ENCODE measurements at regions not wholly inside any gene's neighbourhood (a gene's known extent, or its start where the extent isn't known, plus 50 kb on each side); places are given as distances from the start of the nearest gene placed in this dataset.

DNA sequence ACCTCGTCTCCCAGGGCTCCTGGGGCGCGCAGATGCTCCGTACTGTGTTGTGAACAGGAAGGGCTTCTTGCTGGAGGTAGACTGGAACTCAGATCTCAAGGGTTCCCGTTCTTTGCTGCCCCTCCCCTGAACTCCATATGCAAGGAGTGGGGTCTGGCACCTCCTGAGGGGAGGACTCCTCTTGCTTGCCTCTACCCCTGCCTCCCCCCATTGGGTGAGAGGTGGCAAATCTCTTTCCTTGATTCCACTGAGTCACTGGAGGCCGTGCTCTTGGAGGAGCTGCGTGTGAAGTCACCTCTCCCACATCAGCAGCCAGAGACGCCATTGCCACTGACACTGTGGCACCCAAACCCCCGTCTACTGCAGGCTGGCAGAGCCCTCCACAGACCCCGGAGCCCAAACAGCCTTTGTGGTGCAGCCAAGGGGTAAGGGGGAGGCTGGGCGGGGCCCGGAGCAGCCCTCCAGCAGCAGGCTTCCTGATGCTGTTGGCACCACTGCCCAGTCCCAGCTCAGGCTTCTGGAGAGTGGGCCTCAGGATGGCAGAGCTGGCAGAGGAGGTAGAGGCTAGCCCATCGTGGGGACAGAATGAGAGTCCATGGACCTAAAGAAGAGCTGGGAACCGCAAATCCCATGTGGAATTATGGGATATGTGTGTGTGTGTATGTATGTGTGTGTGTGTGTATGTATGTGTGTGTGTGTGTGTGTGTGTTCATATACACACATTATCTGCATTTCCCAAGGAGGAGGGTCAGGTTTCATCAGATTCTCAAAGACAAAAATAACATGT lies 104.9 kb upstream of the RUNX3 start:
- DNase-seq, result no peak

DNA sequence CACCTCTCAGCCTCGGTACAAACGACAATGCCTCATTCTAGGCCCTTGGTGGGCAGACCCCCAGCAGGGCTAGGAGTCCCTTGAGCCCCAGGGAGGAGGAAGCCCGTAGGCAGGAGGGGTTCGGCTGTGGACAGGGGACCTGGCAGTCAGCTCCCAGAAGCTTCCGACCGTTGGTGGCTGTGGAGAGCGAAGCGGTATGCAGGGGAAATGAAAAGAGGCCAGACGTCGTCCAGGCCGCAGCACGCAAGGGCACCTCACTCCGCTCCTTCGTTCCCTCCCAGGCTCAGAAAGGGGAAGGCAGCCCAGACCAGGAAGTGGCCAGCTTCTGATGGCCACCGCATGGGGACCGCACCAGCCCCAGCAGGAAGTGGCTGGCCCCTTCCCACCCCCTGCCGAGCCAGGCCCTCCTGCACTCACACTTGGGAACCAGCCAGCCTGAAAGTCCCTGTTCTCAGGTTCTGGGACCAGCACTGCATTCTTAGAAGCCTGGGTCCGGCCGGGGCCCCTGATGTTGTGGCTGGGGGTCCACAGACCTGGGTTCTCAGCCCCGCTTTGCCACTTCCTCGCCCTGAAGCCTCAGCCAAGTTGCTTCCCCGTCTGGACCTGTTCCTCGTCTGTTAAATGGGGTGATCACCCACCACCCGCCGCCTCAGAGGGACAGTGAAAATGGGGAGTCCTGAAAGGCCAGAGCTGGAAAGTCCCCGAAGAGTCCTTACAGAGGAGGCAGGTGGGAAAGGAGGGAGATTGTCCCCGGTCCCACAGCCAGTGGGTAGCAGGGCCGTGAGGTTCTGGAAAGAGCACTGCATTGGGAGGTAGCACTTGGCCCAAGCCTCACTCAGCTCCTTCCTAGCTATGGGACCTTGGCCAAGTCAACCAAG lies 104.0 kb upstream of the RUNX3 start:
- no peak for DNase-seq

DNA sequence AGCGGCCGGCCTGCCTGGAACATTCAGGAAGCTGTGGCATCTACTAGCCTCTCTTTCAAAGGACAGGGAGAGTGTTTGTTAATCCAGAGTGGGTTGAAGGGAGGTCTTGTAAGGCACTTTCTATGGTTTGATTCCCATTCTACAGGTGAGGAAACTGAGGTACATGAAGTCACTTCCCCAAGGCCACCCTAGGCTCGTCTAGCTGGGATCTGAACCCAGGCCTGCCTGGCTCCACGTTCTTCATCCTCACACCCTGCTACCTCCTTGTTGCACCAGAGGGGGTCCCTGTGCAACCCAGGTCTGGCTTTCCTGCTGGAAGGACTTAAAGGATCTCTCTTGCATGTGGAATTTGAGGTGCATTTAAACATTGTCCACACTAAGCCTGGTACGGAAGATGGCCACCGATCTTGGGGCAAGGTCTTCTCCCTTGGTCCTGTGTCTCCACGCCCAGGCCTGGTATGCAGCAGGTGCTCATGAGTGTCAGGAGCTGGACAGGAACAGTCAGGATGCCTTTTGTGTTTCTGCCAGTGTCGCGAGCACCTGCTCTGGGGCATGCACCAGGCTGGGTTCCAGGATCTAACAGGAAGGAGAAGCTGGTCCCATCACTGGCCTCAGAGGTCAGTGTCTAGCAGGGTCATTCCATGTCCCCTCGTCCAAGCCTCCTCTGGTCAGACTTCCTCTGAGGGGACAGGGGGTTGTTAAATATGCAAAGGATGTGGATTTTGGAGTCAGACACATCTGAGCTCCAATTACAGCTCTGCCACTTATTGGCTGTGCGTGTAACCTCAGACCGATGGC lies 103.2 kb upstream of the RUNX3 start:
- DNase-seq, result no peak

DNA sequence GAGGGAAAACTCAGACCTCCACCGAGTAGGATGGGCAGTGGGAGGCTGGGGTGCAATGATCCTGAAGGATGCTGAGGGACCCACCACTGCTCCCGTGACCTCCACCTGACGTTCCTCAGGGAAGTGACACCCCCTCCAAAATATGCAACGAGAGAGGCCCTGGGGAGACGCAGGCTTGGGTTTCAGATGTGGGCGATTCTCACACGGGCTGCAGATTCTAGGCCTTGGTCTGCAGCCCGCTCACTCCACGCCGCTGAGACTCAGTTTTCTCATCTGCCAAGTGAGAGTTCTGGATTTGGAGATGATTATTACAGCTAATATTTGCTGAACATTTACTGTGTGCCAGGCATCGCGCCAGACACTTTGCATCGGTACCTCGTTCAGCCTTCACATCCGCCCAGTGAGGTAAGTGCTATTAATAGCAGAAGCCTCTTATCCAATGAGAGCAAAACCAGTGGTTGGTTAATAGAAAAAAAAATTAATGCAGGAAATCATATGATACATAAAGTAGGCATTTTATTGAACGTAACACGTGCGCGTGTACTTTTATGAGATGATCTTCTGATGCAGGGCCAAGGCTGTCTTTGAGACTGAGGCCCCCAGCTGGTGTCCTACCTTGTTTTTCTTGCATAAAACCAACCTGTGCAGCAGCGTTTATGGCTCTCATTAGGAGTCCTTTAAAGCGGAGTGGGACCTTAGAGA lies 102.0 kb upstream of the RUNX3 start:
- DNase-seq, result peak; percentile 13

DNA sequence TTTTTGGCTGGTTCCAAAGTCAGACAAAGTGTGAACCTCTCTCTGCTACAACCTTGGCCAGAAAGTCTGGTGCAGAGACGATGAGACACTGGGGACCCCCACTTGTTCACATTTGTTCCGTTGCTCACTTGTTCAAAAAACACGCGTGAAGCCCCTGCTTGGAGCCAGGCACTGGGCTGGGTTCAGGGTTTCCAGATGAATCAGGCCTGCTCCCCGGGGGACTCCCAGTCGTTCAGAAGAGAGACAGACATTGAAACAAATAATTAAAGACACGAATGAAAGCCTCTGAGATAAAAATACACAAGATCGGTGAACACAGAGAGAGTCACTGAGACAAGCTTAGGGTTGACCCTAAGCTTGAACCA lies 101.5 kb upstream of the RUNX3 start:
- DNase-seq, result no peak

DNA sequence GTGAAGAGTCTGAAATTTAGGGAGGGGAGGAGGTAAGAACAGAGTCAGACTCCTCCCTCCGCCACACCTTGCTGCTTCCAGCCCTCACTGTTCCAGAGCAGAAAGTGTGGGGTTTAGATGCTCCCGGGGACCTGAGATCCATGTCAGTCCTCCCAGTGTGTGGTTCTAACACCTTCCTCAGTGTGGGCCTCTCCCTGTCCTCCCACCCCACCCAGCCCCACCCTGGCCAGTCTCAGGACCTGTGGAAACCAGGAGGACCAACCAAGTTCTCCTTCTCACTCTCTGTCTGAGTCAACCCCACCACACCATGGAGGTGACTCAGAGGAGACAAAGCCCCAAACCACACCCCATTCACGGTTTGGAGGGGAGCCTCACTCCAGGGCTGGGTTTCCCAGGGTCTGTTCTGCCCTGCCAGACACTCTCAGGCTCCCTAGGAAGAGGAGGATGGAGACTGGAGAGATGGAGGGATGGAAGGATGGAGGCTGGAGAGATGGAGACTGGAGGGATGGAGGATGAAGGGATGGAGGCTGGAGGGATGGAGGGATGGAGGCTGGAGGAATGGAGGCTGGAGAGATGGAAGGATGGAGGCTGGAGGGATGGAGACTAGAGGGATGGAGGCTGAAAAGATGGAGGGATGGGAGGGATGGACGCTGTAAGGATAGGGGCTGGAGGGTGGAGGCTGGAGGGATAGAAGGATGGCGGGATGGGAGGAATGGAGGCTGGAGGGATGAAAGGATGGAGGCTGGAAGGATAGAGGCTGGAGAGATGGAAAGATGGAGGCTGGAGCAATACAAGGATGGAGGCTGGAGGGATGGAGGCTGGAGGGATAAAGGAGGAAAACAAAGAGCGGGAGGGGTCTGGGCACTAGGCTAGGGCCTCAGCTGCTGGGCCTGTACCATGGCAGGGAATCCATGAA lies 100.9 kb upstream of the RUNX3 start:
- DNase-seq, result no peak

DNA sequence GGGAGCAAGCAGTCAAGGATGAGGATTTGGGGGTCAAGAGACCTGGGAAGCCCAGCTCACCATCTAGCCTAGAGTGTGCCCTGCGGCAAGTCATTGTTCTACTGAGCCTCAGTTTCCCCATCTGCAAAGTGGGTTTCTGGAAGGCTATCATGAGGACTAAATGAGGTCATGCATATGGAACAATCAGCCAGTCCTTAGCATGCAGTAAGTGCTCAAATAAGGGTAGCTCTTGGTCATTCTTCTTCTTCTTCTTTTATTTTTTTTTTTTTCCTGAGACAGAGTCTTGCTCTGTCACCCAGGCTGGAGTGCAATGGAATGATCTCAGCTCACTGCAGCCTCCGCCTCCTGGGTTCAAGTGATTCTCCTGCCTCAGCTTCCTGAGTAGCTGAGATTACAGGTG lies 99.9 kb upstream of the RUNX3 start:
- no peak for DNase-seq

DNA sequence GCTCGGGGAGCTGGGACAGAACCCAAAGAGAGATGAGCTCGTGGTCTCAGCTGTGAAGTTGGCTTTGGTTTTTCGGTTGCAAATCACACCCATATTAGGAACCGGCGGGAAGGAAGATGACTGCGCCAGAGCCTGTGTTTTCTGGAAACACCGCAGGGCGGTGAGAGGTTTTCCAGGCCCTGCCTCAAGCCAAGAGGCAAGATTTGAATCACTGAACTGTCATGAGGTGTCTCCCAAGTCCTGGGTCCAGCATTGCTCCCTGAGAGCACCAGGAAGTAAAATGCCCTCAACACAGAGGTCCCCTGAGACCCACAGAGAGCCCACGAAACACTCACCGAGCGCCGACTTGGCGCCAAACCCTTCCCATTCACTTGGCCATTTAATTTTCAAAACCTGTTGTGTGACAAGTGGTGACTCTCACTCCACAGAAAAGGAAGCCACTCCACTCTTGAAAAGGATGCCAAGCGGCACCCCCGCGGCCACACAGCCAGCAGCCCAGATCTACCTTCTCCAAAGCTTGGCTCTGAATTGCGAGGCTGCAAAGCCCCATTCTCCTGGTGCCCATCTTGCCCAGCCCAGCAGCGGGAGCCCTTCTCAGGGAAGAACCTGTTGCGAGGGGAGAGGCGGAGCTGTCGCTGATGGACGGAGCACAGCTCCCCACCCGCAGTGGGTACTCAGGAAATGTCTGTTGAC lies 99.0 kb upstream of the RUNX3 start:
- DNase-seq, result no peak

DNA sequence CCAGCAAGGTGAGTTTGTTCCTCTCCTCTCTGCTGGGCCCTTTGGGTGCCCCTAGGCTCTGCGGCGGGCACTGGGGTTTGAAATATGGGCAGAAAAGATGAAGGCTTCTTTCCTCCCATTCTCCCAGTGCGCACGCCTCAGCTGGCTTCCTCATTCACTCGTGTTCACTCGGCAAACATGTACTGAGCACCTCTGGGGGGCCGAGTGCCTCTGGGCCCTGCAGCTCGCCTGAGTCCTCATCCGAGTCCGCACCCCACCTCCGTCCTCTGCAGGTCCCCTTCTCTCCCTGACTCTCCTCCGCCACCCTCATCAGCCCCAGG lies 98.5 kb upstream of the RUNX3 start:
- DNase-seq, result no peak

DNA sequence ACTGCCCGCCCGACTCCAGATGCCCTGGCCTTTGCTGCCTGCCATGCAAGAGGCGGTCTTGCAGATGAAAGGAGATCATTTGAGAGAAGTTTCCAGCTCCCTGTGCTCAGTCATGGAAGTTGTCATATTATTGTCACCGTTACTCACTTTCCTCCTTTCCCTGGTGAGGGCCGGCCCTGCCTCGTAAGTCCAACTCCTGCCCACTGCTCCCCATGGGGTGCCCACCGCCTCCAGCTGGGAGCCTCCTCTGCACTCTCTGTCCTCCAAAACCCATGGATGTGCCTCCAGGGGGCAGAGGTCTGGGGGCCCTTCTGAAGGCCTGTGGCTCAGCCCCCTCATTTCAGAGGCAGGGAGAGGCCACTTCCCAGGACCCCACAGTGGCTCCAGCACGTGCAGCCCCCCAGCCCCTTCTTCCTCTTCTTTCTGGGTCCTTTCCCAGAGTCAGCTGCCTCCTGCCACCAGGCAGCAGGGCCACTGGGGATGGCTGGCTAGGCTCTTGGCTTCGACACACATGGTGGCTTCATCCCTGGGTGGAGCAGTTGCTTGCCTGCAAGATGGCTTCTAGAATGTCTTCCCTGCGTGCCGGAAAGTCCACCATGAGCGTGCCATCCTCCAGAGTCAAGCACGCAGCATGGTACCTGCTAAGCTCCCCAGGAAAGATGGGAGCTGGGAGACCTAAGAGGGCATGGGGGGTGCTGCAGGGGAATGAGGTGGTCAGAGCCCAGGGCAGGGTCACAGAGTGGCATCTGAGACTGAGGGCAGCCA lies 97.9 kb upstream of the RUNX3 start:
- DNase-seq, result no peak

DNA sequence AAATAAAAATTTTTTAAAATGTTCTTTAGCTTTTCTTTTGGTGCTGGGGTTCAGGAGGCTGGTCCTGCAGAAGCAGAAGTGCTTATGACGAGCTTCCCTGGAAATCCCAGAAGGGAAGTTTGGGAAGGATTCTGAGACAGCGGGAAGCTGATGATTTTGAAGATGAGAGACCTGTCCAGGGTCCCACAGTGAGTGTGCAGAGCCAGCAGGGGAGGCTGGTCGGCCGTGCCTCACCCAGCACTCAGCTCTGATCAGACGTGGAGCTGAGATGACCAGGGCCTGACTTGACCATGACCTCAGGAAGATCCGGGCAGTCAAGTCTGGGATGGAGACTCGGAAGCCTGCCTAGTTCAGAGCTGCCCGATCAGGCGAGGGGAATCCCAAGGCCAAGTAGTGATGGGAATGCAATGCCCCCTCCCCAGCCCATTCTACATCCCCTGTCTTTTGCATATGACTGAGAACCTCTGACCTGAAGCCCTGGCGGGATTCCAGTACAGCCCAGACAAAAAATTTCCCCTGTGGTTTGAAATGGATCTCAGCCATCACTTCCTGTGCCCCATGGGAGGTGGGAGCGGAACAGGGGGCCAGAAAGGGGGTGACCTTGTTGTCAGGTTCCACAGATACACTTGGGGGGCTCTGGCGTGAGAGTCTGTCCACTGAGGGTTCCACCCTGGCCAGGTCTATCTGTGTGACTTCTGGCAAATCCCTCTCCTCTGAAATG lies 96.8 kb upstream of the RUNX3 start:
- no peak for DNase-seq

DNA sequence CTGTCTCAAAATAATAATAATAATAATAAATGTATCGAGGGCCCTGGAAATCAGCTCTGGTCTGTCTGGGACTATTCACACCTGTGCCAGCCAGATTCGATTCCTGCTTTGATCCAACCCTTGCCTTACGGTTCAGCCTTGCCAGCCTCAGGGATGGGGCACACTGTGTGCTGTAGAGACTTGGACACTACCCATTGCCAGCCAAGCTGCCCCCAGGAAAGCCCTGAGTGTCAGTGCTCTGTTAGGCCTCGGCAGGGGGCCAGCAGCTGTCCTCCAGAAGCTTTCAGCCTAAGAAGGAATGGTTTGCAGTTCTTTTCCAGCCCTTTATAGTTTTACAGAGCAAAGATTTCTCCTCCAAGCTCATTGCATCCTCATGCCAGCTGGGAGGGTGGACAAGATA lies 96.2 kb upstream of the RUNX3 start:
- DNase-seq, result no peak

DNA sequence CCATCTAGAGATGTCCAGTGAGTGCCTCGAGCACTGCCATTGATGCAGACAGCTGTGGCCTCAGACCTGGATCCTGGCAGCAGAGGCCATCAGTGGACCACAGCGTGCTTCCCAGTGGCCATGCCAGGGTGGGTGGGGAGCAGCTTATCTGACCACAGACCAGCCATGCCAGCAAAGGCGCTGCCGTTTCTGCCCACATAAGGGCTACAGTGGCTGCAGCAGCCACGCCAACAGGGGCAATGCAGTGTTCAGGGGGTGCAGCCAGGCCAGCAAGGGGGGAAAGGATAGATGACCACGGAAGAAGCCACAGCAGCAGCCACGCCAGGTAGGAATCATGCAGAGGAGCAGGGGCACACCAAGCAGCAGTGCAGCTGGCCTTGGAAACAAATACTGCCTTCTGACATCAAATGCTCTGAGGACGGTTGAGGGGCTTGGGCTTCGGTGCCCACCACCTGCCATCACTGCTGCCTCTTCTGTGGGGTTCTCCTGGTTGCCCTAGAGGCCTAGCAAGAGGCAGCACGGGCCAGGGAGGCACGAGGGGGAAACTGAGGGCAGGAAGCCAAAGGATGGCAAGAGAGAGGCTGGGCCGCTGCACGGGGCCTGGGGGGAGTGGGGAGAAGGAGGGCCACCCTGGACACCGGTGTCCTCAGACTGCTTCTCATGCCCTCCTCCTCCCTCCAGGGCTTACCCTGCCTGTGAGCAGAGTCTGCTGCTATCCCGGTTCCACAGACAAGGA lies 94.7 kb upstream of the RUNX3 start:
- no peak for DNase-seq

DNA sequence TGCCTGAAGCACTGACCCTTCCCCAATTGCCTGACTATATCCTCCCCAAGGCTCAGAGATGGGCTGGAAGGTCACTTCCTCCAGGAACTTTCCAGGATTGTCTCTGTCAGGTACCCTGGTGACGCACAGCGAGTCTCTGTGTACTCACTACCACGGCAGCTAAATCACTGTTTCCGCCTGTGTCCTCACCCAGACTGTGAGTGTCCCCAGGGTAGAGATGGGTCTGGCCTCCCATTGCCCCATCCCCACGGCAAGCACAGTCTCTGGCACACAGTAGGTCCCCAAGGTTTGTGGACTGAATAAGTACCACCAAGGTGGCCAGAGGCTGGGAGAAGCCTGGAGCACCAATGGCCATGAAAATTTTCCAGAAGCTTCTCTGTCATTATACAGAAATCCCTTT lies 93.8 kb upstream of the RUNX3 start:
- no peak for DNase-seq

DNA sequence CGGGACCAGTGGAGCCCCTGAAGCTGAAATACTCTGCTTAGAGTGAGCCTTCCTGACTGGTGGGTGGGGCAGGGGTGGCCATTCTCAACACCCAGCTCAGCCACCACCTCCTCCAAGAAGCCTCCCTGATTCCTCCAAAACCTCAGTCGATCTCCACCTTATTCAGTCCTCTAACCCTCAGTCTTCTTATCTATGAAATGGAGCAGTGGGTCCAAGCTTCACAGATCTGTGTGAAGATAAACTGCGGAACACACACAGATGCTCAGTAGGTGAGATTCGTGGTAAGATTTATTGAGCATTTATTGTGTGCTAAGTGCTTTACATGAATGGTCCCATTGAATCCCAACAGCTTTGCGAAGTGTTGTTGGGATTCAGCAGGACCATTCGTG lies 93.1 kb upstream of the RUNX3 start:
- no peak for DNase-seq

DNA sequence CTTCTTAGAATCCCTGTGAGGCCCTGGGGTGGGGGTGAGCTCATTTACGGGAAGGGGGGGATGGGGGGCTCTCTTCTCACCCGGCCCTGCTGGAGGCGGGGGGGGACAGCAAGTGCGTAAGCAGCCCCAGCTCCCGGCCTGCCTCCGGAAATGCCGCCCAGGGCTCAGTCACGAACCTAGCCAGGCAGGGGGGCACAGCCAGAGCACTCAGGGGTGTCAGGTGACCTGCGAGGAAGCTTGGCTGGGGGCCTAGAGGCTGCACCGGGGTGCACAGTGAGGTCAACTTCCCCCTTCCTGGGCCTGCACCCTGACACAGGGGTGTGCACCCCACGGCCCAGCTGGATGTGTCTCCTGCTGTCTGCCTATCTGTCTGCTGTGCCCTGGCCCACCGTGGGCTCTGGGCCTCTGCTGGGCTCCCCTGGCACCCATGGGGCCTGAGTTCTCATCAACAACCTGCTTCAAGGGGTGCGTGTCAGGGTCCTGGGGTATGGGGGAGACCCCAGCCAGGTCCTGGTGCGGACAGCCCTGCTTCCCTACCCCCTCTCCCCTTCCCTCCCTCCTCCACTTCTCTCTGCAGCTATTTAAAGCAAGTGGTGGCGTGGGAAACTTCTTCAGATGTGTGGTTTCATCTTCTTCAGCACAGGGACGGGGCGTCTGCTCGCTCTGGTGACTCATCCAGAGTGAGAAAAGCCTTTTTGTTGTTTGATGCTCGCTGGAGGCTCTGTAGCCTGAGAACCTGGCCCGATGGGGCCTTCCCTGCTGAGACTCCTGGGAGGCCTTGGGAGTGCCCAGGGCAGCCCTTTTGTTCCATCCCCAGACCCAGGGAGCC lies 92.5 kb upstream of the RUNX3 start:
- no peak for DNase-seq

DNA sequence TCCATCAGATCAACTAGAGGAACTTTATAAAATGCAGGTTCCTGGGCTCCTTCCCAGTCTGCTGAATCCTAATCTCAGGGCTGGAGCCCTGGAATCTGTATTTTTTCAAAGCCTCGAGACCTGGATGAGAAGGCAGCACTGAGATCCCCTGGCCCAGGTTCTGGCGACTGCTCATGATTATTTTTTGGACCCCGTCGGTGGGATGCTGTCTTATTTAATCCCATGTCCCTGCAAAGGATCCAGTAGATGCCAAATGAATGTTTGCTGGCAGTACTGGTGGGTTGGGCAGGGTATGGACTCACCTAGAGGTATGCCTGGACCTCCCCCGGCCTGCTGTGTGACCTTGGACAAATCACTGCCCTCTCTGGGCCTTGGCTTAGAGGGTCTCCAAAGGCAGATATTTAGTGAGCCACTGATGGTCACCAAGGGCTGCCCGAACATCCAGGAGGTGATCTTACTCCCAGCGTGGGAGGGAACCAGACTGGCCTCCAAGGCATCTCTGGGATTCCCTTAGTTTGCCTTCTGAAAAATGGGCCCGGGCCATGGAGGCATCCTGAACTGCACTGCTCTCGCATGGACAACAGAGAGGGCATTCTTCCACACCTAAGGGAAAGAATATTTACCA lies 91.6 kb upstream of the RUNX3 start:
- DNase-seq, result no peak

All from NCI-H146 (cell line).